Liver (tissue), 8 donors: ENCODE measurements at regions not wholly inside any gene's neighbourhood (a gene's known extent, or its start where the extent isn't known, plus 50 kb on each side); places are given as distances from the start of the nearest gene placed in this dataset.

Experiments
- DNase-seq: peaks from one replicate; pipeline ENCODE4 v3.0.0-alpha.2; 2017; ENCODE audit warnings: low spot score
- H3K27ac ChIP-seq, 2 donors: one replicate each; pipeline ENCODE4 v1.7.0; 2013; ENCODE audit warnings: inconsistent platforms in 2 of 2, low read length in 2 of 2, control low read depth in 1 of 2, low read depth in 1 of 2, mild to moderate bottlenecking in 1 of 2
- H3K27me3 ChIP-seq, 4 donors: one replicate each; pipeline versions ENCODE4 v1.6.1 to v1.7.0; 2013; ENCODE audit warnings: low read length in 3 of 4, inconsistent platforms in 1 of 4, mild to moderate bottlenecking in 1 of 4, moderate library complexity in 1 of 4; ENCODE audit not compliant: control insufficient read depth in 4 of 4, insufficient read depth in 4 of 4
- H3K36me3 ChIP-seq, 4 donors: one replicate each; pipeline versions ENCODE4 v1.6.1 to v1.7.0; 2013; ENCODE audit warnings: low read length in 3 of 4, mild to moderate bottlenecking in 3 of 4, low read depth in 1 of 4, moderate library complexity in 1 of 4; ENCODE audit not compliant: control insufficient read depth in 4 of 4, insufficient read depth in 3 of 4
- H3K4me1 ChIP-seq, 4 donors: one replicate each; pipeline versions ENCODE4 v1.6.1 to v1.7.0; 2013; ENCODE audit warnings: low read length in 3 of 4, mild to moderate bottlenecking in 3 of 4, moderate library complexity in 1 of 4; ENCODE audit not compliant: control insufficient read depth in 4 of 4, insufficient read depth in 4 of 4
- H3K4me3 ChIP-seq, 3 donors: one replicate each; pipeline versions ENCODE4 v1.6.1 to v1.7.0; 2013; ENCODE audit warnings: low read length in 3 of 3, control low read depth in 1 of 3, low read depth in 1 of 3, mild to moderate bottlenecking in 1 of 3
- H3K9ac ChIP-seq, 2 donors: one replicate each; pipeline ENCODE4 v1.7.0; 2013; ENCODE audit warnings: low read length in 2 of 2, mild to moderate bottlenecking in 2 of 2, moderate library complexity in 2 of 2, control low read depth in 1 of 2, low read depth in 1 of 2
- H3K9me3 ChIP-seq, 4 donors: one replicate each; pipeline versions ENCODE4 v1.6.1 to v1.7.0; 2013; ENCODE audit warnings: low read length in 3 of 4; ENCODE audit not compliant: control insufficient read depth in 4 of 4
- ATF3 ChIP-seq: IDR thresholded peaks from 2 replicates; pipeline ENCODE4 v1.6.1; 2016; ENCODE audit warnings: antibody characterized with exemption
- CTCF ChIP-seq: fragments of 150-350 bp; IDR thresholded peaks from 2 replicates; pipeline ENCODE4 v1.5.1; 2017; ENCODE audit warnings: improper control_type of control experiment, low read depth, low read length; ENCODE audit not compliant: missing input control
- EGR1 ChIP-seq, 2 donors: IDR thresholded peaks; 2 replicates each; pipeline ENCODE4 v1.6.1; 2016 to 2018; ENCODE audit warnings: antibody characterized with exemption in 2 of 2, low read depth in 2 of 2
- FOXA1 ChIP-seq: IDR thresholded peaks from 2 replicates; pipeline ENCODE4 v1.6.1; 2016; ENCODE audit warnings: antibody characterized with exemption
- FOXA2 ChIP-seq: IDR thresholded peaks from 2 replicates; pipeline ENCODE4 v1.6.1; 2016; ENCODE audit warnings: antibody characterized with exemption
- GABPA ChIP-seq, 2 donors: IDR thresholded peaks in 1 of 2; conservative IDR thresholded peaks in 1 of 2; 2 replicates each; pipeline ENCODE4 v1.6.1; 2016; ENCODE audit warnings: antibody characterized with exemption in 2 of 2, mild to moderate bottlenecking in 1 of 2, moderate library complexity in 1 of 2
- HNF4A ChIP-seq, 2 donors: conservative IDR thresholded peaks; 2 replicates each; pipeline ENCODE4 v1.6.1; 2016; ENCODE audit warnings: antibody characterized with exemption in 2 of 2, mild to moderate bottlenecking in 2 of 2
- HNF4G ChIP-seq: IDR thresholded peaks from 2 replicates; pipeline ENCODE4 v1.6.1; 2016; ENCODE audit warnings: antibody characterized with exemption
- JUND ChIP-seq, 2 donors: IDR thresholded peaks; 2 replicates each; pipeline ENCODE4 v1.6.1; 2016; ENCODE audit warnings: antibody characterized with exemption in 2 of 2
- MAX ChIP-seq: IDR thresholded peaks from 2 replicates; pipeline ENCODE4 v1.6.1; 2016; ENCODE audit warnings: antibody characterized with exemption
- NR2F2 ChIP-seq: IDR thresholded peaks from 2 replicates; pipeline ENCODE4 v1.6.1; 2016; ENCODE audit warnings: antibody characterized with exemption
- RAD21 ChIP-seq, 2 donors: IDR thresholded peaks; 2 replicates each; pipeline ENCODE4 v1.6.1; 2016; ENCODE audit warnings: antibody characterized with exemption in 2 of 2, mild to moderate bottlenecking in 2 of 2
- REST ChIP-seq: IDR thresholded peaks from 2 replicates; pipeline ENCODE4 v1.6.1; 2016; ENCODE audit warnings: antibody characterized with exemption, mild to moderate bottlenecking
- RXRA ChIP-seq, 2 donors: IDR thresholded peaks; 2 replicates each; pipeline ENCODE4 v1.6.1; 2017 to 2018; ENCODE audit warnings: antibody characterized with exemption in 2 of 2, mild to moderate bottlenecking in 1 of 2
- SP1 ChIP-seq: IDR thresholded peaks from 2 replicates; pipeline ENCODE4 v1.6.1; 2018; ENCODE audit warnings: antibody characterized with exemption, mild to moderate bottlenecking
- TAF1 ChIP-seq: conservative IDR thresholded peaks from 2 replicates; pipeline ENCODE4 v1.6.1; 2016; ENCODE audit warnings: antibody characterized with exemption, mild to moderate bottlenecking
- YY1 ChIP-seq: IDR thresholded peaks from 2 replicates; pipeline ENCODE4 v1.6.1; 2016; ENCODE audit warnings: antibody characterized with exemption, mild to moderate bottlenecking
- WGBS: extraction: QIAGEN DNeasy Blood & Tissue Kit; methylation state at CpG from one replicate; pipeline ENCODE4 v1.1.7; 2013; 5-methylcytosine and 5-hydroxymethylcytosine counted together
- donor health status: healthy.
- donor health status: healthy.
- donor health status: healthy.
- donor health status: healthy.
- donor health status: healthy.

- Histone ChIP-seq H3K4me3 (no peak overlapping the region), H3K36me3 (no peaks in the 10 kb centered on the region)
Observed at GRCh38 chr2:200064879-200065278, 109.5 kb downstream of the MAIP1 start.

More at GRCh38 chr2:200064879-200065278, 109.5 kb downstream of the MAIP1 start:
- TF ChIP-seq YY1 = no peak
- no peak for TF ChIP-seq JUND (IDR thresholded peaks at IDR 0.05)
- no peak for TF ChIP-seq FOXA2
- no peak for TF ChIP-seq TAF1
- no peak for TF ChIP-seq CTCF
- TF ChIP-seq HNF4A (conservative IDR thresholded peaks at IDR 0.05) = no peak
- no peak for TF ChIP-seq EGR1 (IDR thresholded peaks at IDR 0.05; ENCODE audit: low read depth in 2 of 2)
- no peak for TF ChIP-seq HNF4G
- TF ChIP-seq MAX = no peak
- TF ChIP-seq RAD21 (IDR thresholded peaks at IDR 0.05) = no peak
- TF ChIP-seq NR2F2 = no peak
- no peak for TF ChIP-seq REST
- TF ChIP-seq GABPA (IDR thresholded peaks at IDR 0.05 in 1 of 2, conservative IDR thresholded peaks at IDR 0.05 in 1 of 2) = no peak
- TF ChIP-seq FOXA1 = no peak
- no peak for TF ChIP-seq RXRA (IDR thresholded peaks at IDR 0.05)
- no peak for TF ChIP-seq ATF3
- TF ChIP-seq SP1 = no peak
- no peak overlapping the region for H3K9ac ChIP-seq
- DNase-seq = no peak
- 67% methylated on average over 1 of the region's 1 CpG for WGBS
- H3K27ac ChIP-seq = no peak overlapping the region
- peaks cover 3 to 5% (median 4%) of the 10 kb centered on the region in 4 donors for H3K4me1 ChIP-seq
- H3K27me3 ChIP-seq = no peaks in the 10 kb centered on the region
- no peaks in the 10 kb centered on the region for H3K9me3 ChIP-seq
